Thyroid gland (tissue), 4 donors: ENCODE measurements at regions not wholly inside any gene's neighbourhood (a gene's known extent, or its start where the extent isn't known, plus 50 kb on each side); places are given as distances from the start of the nearest gene placed in this dataset.
A peak's percentile ranks its signal among the peaks of the same experiment; 100 is the strongest.
"Not testable (repeated sequence)": the region's sequence is repeated elsewhere in the genome, so short reads cannot be mapped to it uniquely, and the experiment has no call there.

Experiments used
- DNase-seq, 2 donors: peaks; one replicate each; pipeline ENCODE4 v3.0.0-alpha.2; 2019
- H3K27ac ChIP-seq, 3 donors: fragments of 200-600 bp; sonication (generic); 1 replicate in 2 of 3; 2 replicates in 1 of 3; pipeline ENCODE4 v1.5.1; 2016 to 2019; ENCODE audit warnings: mild to moderate bottlenecking in 1 of 3, moderate library complexity in 1 of 3
- H3K27me3 ChIP-seq: fragments of 200-600 bp; sonication (generic); one replicate; pipeline ENCODE4 v1.5.1; 2019
- H3K36me3 ChIP-seq, 2 donors: fragments of 200-600 bp; sonication (generic); one replicate each; pipeline ENCODE4 v1.5.1; 2016 to 2019
- H3K4me1 ChIP-seq, 2 donors: fragments of 200-600 bp; sonication (generic); one replicate each; pipeline ENCODE4 v1.5.1; 2017 to 2019
- H3K4me3 ChIP-seq, 3 donors: fragments of 200-600 bp; sonication (generic); replicated peaks in 1 of 3; 1 replicate in 2 of 3; 2 replicates in 1 of 3; pipeline ENCODE4 v1.5.1; 2016; ENCODE audit warnings: mild to moderate bottlenecking in 1 of 3
- H3K9me3 ChIP-seq: fragments of 200-600 bp; sonication (generic); one replicate; pipeline ENCODE4 v1.5.1; 2017
- CTCF ChIP-seq, 6 experiments: fragments of 200-600 bp in 3 of 6; fragments of 450-650 bp in 3 of 6; sonication (generic) in 3 of 6; IDR thresholded peaks; one replicate each; pipeline ENCODE4 v1.5.1; 2016 to 2019; ENCODE audit warnings: antibody characterized with exemption in 6 of 6, mild to moderate bottlenecking in 2 of 6, inconsistent platforms in 1 of 6, moderate library complexity in 1 of 6
- POLR2A ChIP-seq, 2 donors: fragments of 450-650 bp; IDR thresholded peaks; one replicate each; pipeline ENCODE4 v1.6.1; 2017; ENCODE audit warnings: antibody characterized with exemption in 2 of 2, mild to moderate bottlenecking in 2 of 2, moderate library complexity in 1 of 2
- WGBS, 2 donors: methylation state at CpG; one replicate each; pipeline ENCODE4 v1.1.5; 2017; 5-methylcytosine and 5-hydroxymethylcytosine counted together
- intact Hi-C: fragments of 100-400 bp; cut with DNase I; formaldehyde crosslinking; loops from one replicate; pipeline ENCODE4 v1.15.1; 2023

- Histone ChIP-seq H3K27me3 (no peaks in the 10 kb centered on the region), H3K36me3 (no peaks in the 10 kb centered on the region), H3K27ac (no peak overlapping the region), H3K4me1 (peaks cover 0 to 9% of the 10 kb centered on the region in 2 donors), H3K4me3 (no peak overlapping the region), H3K9me3 (no peaks in the 10 kb centered on the region)
- intact Hi-C loops: no loop called here
- 42 to 46% methylated on average over 2 of the region's 3 CpGs for WGBS, 2 donors
- TF ChIP-seq CTCF (IDR thresholded peaks at IDR 0.05): peak; percentile 13 to 62 (median 42)
- no peak for TF ChIP-seq POLR2A (IDR thresholded peaks at IDR 0.05)
- DNase-seq: no peak
Measured at GRCh38 chr11:45405916-45406670, 120.0 kb upstream of the SYT13 start.

- H3K9me3 ChIP-seq, H3K27me3 ChIP-seq: not testable (repeated sequence)
Measured at GRCh38 chr11:45403521-45403920, 117.4 kb upstream of the SYT13 start.

GRCh38 chr11:45402049-45402630 is 116.0 kb upstream of the SYT13 start:
- intact Hi-C loops: no loop called here
- no peaks in the 10 kb centered on the region for H3K36me3 ChIP-seq
- TF ChIP-seq POLR2A (IDR thresholded peaks at IDR 0.05) (no peak), CTCF (IDR thresholded peaks at IDR 0.05) (no peak)
- H3K4me1 ChIP-seq: no peaks in the 10 kb centered on the region
- no peaks in the 10 kb centered on the region for H3K9me3 ChIP-seq
- no peak overlapping the region for H3K27ac ChIP-seq
- H3K27me3 ChIP-seq: no peaks in the 10 kb centered on the region
- no peak overlapping the region for H3K4me3 ChIP-seq
- 89 to 94% methylated on average over 1 of the region's 1 CpG for WGBS, 2 donors
- DNase-seq: no peak

More at GRCh38 chr11:45403521-45403920, 117.4 kb upstream of the SYT13 start:
- H3K36me3 ChIP-seq, intact Hi-C loops, DNase-seq, H3K4me3 ChIP-seq, H3K4me1 ChIP-seq, H3K27ac ChIP-seq: not testable (repeated sequence)
- WGBS, 2 donors: 31 to 52% methylated on average over 1 of the region's 1 CpG

- no peaks in the 10 kb centered on the region for H3K36me3 ChIP-seq
- intact Hi-C loops: no loop called here
Measured at GRCh38 chr11:45400591-45400990, 114.5 kb upstream of the SYT13 start.

GRCh38 chr11:45399166-45399565 is 113.0 kb upstream of the SYT13 start:
- DNase-seq: no peak
- H3K27me3 ChIP-seq: no peaks in the 10 kb centered on the region
- TF ChIP-seq CTCF (IDR thresholded peaks at IDR 0.05) (no peak), POLR2A (IDR thresholded peaks at IDR 0.05) (no peak)
- no peaks in the 10 kb centered on the region for H3K9me3 ChIP-seq
- H3K4me1 ChIP-seq: no peaks in the 10 kb centered on the region
- intact Hi-C loops: no loop called here
- WGBS, 2 donors: 48 to 70% methylated on average over 3 of the region's 3 CpGs
- H3K36me3 ChIP-seq: no peaks in the 10 kb centered on the region
- no peak overlapping the region for H3K27ac ChIP-seq
- H3K4me3 ChIP-seq: no peak overlapping the region

More at GRCh38 chr11:45400591-45400990, 114.5 kb upstream of the SYT13 start:
- Histone ChIP-seq H3K4me3 (no peak overlapping the region), H3K27me3 (no peaks in the 10 kb centered on the region), H3K27ac (no peak overlapping the region), H3K4me1 (no peaks in the 10 kb centered on the region), H3K9me3 (no peaks in the 10 kb centered on the region)
- no peak for DNase-seq
- no peak for TF ChIP-seq POLR2A (IDR thresholded peaks at IDR 0.05)
- TF ChIP-seq CTCF (IDR thresholded peaks at IDR 0.05): no peak
- WGBS, 2 donors: 65 to 77% methylated on average over 8 of the region's 8 CpGs
